H1 (cell line): ENCODE measurements at regions not wholly inside any gene's neighbourhood (a gene's known extent, or its start where the extent isn't known, plus 50 kb on each side); places are given as distances from the start of the nearest gene placed in this dataset.

ENCODE experiments used
- GTF2F1 ChIP-seq: IDR thresholded peaks from 2 replicates; pipeline ENCODE4 v1.6.1; 2012; ENCODE audit warnings: low read depth, low read length, improper control_type of control experiment, borderline replicate concordance
- KDM5A ChIP-seq: fragments of 200-600 bp; IDR thresholded peaks from 2 replicates; pipeline ENCODE4 v1.7.1; 2012; ENCODE audit warnings: mild to moderate bottlenecking, low read length, inconsistent platforms, mixed read lengths
- SRF ChIP-seq: IDR thresholded peaks from 2 replicates; pipeline ENCODE4 v1.6.1; 2011; ENCODE audit warnings: mild to moderate bottlenecking, low read depth, low read length, moderate library complexity
- YY1 ChIP-seq: IDR thresholded peaks from 2 replicates; pipeline ENCODE4 v1.6.1; 2011; ENCODE audit warnings: low read depth, mild to moderate bottlenecking, low read length
- TF ChIP-seq, protein P1 (sequence below), 3 experiments: IDR thresholded peaks; 1 replicate in 2 of 3; 2 replicates in 1 of 3; pipeline versions ENCODE4 v1.5.1 to v1.6.1; 2011; ENCODE audit warnings: low read length in 3 of 3, mild to moderate bottlenecking in 3 of 3, inconsistent platforms in 2 of 3, low read depth in 1 of 3, moderate library complexity in 1 of 3; ENCODE audit not compliant: insufficient read depth in 1 of 3; ENCODE audit errors: control extremely low read depth in 1 of 3

GRCh38 chr16:79997257-79997656 lies 396.7 kb upstream of the MAF start:
- no peak for TF ChIP-seq YY1
- TF ChIP-seq, protein P1, sequence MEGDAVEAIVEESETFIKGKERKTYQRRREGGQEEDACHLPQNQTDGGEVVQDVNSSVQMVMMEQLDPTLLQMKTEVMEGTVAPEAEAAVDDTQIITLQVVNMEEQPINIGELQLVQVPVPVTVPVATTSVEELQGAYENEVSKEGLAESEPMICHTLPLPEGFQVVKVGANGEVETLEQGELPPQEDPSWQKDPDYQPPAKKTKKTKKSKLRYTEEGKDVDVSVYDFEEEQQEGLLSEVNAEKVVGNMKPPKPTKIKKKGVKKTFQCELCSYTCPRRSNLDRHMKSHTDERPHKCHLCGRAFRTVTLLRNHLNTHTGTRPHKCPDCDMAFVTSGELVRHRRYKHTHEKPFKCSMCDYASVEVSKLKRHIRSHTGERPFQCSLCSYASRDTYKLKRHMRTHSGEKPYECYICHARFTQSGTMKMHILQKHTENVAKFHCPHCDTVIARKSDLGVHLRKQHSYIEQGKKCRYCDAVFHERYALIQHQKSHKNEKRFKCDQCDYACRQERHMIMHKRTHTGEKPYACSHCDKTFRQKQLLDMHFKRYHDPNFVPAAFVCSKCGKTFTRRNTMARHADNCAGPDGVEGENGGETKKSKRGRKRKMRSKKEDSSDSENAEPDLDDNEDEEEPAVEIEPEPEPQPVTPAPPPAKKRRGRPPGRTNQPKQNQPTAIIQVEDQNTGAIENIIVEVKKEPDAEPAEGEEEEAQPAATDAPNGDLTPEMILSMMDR (IDR thresholded peaks at IDR 0.05; ENCODE audit: control extremely low read depth in 1 of 3, insufficient read depth in 1 of 3, low read depth in 1 of 3, low read length in 3 of 3): peak; percentile 44 to 62 (median 60)
- TF ChIP-seq GTF2F1: no peak
- no peak for TF ChIP-seq KDM5A
- no peak for TF ChIP-seq SRF
